OCI-M1 (cell line): ENCODE measurements at regions not wholly inside any gene's neighbourhood (a gene's known extent, or its start where the extent isn't known, plus 50 kb on each side); places are given as distances from the start of the nearest gene placed in this dataset.

ENCODE experiments used
- DNase-seq: peaks from one replicate; lab custom pipeline; 2025; lab: John Stamatoyannopoulos, UW

DNA sequence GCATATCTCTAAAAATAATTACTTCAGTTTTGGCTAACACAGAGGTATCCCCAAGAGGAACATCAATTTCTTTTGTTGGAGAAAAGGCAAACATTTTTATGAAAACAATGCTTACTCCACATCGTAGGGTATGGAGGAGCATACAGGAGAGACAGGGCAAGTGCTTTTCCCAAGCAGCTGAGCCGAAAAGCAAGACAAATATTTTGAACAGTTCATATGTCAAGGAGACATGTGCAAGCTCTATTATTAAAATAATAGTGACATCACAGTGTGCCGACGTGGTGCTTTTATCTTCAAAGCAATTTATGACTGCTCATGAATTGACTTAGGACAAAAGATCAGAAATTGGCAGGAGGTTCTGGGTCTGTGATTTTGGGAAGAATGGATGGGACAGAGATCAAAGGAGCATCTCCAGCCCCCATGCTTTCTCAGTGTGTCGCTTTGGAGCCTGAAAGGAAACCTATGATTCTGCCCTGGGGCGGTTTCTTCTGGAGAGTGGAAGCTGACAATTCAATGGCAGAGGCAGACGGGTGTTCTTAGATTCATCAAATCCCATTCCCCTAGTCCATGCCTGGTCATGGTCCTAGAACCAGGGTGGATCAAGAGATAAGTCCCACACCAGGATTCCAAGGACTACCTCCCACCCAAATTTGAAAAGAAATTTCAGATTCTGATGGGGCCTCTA lies 97.1 kb downstream of the JCAD start:
- DNase-seq: no peak

DNA sequence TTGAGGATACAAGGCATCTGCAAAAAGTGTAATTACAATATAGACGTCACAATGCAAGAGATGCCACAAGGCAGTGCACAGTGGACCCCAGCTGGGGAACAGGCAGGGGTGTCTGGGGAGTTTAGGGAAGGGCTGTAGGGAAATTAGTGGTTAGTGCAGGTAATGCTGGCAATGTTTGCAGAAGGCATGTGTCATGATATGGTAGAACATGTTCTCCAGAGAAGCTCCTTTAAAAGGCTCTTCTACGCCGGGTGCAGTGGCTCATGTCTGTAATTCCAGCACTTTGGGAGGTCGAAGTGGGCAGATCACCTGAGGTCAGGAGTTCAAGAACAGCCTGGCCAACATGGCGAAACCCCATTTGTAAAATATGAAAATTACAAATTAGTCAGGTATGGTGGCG lies 98.0 kb downstream of the JCAD start:
- no peak for DNase-seq

DNA sequence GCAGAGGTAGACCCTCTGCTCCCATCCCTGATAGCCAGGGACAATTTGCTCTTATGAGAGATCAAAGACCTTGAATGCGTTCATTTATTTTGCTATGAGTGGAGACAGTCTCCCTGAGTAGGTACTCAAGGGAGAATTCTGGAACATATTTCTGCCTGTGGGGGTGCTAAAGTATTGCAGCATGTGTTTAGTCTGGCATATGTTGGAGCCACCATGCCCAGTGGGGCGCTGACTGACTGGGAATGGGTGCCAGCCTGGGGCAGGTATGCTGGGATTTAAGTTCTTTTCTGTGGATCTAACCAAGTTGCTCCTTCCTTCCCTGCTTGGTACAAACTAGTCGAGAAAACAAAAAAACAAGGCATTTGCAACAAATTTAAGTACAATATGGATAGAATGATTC lies 99.1 kb downstream of the JCAD start:
- DNase-seq: no peak

DNA sequence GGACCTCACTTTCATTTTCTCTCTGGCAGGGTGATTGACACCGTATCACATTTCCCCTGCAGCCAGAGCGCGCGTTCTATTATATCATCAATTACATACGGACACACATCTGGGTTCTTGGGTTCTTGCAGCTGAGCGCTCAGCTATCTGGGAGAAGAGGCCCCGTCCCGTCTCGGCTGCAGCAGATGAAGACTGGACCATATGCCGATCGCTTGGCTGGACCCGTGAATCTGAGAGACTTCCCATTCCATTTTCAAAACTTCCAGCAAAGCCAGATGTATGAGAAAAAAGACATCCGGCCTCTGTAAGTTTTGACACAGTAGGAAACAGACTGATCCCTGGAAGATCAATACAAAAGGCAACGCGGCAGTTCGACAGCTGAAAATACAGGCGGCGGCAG lies 99.8 kb downstream of the JCAD start:
- no peak for DNase-seq

DNA sequence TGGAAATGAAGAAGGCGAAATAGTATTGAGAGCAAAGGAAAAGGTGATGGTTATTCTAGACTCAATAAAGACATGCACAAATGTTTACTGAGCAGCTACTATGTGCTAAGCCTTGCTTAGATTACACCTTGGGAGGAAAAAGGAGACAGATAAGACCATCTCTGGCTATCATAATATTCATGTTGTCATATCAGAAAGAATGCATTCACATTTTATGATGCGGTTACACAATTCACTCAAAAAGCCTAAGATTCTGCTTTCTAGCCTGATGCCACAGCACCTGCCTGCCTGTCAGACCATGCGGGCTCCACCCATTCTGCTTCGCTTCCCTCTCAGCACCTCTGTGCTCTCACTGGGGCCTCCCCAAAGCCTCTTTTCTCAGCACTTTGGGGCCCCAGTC lies 100.9 kb downstream of the JCAD start:
- DNase-seq: no peak

DNA sequence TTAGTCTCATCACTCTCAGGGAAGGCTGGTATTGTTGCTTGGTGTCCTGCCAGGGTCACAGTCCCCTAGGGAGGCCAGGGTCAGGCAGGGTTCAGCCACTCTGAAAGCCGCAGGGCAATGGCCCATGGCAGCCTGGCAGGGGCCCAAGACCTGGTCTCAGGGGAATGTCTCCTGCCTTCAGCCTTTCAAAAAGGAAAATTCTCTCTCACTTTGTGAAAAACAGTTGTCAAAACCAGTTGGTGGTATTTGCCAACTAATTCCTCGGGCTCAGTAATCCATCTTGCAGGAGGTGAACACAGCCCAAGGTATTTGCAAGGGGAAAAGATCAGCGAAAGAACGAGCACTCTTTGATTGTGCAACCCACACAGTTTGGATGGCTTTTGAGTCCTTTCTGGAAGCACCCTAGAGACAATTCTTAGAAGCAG lies 101.5 kb downstream of the JCAD start:
- DNase-seq: no peak

DNA sequence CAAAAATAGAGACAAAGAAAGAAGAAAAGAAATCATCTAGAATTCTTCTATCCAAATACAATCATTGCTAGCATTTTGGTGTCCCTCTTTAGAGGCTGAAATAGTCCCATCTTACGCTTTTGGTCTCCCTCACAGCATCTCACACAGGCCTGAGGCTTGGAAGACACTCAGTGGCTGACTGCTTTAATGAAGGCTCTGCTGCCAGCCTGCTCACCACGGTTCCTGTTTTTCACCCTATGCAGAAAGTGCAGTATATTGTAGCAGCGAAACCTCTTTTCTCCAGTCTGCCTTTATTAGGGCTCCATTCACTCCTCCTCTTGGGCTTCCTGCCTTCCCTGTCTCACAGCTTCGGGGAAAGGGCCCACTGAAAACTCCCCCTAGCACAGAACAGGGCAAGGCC lies 102.2 kb downstream of the JCAD start:
- no peak for DNase-seq

DNA sequence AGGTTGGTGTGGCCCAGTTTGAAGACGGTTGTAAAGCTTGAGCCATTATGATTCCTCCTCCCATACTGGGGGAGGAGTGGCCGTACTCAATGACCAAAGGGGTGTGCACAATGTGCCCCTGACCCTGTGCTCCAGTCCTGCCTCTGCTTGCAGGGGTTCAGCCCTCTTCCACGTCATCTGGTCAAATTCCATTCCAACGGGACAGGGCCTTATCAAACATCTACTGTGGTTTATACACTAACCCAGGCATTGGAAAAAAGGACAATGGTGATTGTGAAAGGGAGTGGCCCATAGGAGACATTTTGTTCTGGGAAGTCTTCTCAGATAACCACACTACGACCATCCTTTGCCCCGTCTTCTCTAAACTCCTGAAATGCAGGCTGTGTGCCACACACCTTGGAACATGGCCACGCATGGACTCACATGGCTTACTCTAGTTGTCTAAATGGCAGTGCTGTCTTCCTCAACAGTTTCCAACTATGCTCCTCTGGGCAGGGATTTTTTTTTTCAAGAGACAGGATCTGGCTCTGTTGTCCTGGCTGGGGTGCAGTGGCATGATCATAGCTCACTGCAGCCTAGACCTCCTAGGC lies 103.0 kb downstream of the JCAD start:
- DNase-seq: no peak

DNA sequence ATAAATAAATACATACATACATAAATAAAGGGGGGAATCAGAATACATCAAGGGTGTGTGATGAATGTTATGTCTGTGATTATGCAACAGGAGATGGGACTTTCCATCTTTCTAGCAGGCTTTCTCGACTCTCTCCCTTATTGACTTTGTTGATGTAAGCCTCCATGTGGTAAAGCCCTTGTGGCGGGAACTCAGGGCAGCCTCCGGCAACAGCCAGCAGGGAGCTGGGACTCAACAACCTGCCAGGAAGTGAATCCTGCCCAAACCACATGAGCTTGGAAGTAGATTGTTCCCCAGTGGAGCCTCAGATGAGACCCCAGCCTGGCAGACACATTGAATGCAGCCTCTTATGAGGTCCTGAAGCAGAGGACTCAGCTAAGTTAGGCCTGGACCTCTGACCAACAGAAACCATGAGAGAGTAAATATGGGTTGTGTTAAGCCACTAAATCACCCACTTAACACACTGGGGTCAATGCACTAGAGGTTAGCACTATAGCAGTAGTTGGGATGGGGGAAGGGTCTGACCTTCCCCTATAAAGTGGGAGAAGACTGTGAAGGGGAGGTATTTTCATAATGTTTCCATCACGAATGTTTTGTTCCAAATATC lies 104.0 kb downstream of the JCAD start:
- no peak for DNase-seq

DNA sequence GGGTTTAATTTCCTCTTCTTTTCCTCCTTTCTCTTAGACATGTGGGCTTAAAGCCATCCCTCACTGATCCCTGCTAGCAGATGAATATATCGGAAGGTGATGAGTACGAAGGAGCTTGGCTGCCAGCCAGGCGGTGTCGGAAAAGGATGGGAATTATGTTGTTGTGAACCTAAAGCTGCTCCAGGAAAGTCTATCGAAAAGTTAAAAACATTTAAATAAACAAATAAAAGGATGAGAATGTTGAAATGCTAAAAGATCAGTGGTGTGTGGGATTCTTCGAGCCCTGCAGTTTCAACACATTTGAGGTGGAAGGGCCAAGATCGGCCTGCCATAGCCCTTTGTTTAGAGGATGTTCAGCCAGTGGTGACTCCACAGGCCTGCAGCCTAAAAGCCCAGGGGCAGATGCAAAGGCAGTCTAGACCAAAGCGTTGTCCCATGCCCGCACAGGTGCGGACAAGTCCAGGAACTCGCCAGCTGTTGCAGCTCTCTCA lies 107.9 kb downstream of the JCAD start:
- DNase-seq: no peak

DNA sequence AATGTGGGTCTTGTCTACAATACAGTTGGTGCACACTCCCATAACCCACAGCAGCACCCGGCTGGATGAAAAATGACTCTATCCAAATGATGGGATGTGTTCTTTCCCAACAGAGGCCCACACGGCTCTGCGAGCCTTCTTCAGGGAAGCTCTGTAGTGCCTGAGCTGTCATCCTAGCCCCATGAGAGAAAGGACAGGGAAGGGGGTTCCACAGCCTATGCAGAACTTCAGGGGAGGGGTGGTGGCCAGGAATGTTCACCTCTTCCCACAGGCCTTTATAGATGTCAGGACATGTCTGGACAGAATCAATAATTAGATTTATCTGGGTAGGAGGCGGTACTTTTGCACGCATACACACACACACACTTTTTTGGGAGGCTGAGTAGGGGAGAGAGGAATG lies 109.0 kb downstream of the JCAD start:
- DNase-seq: no peak

DNA sequence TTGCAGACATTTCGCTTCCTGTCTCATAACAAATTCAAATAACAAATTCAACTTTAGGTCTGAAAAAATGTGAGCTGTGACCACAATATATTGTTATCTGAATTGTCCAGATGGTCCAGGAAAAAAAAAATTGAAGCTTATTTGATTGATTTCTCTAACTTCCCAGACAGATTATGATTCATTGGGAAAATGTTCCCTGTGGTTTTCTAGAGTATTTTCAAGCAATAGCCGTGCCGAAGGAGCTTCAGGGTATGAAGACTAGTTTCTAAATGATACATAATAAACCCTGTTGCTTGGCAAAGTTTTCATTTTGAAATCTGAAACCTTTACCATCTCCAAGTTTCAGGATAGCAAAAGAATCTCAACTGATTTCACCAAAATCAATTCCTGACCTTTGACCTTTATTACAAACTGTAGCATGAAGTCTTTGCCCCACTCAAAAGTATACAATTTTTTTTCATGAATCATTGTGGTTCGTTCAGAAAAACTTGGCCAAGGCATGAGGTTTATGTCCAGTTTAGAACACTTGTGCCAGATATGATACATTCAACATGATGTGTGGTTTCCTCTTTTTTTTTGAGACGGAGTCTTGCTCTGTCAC lies 109.9 kb downstream of the JCAD start:
- DNase-seq: peak; percentile 53

DNA sequence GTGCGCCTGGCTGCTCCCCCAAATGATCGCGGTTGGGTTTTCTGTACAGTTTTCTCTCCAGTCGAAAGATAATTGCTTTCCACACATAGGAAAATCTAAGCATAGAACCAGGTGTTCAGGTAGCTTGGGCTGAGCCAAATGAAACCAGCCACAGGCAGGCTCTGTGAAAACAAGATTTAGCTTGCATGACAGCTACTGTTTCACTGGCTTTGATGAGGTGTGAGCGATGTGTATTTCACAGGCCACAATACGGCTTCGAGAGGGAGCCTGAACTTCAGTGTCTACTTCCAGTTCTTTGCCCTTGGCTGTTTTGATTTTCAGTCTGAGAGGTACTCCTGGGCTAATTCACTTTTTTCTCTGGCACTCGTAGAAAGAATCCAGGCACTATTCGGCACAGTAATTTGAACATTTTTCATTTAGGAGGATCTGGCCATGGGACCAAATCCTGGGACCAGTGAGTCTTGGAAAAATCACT lies 110.5 kb downstream of the JCAD start:
- DNase-seq: no peak

DNA sequence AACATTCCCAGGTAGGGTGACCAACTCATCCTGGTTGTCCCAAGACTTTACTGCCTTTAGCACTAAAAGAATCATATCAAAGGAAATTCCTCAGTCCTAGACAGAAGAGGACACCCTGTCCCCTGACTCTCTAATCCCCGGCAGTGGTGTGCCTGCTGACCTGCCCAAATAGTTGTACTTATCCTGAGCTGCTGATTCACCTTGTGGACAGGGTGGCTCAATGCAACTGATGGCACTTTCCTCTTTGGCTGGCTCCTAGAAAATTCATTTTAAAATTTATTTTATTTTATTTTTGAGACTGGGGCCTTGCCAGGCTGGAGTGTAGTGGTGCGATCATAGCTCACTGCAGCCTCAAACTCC lies 111.7 kb downstream of the JCAD start:
- DNase-seq: no peak

DNA sequence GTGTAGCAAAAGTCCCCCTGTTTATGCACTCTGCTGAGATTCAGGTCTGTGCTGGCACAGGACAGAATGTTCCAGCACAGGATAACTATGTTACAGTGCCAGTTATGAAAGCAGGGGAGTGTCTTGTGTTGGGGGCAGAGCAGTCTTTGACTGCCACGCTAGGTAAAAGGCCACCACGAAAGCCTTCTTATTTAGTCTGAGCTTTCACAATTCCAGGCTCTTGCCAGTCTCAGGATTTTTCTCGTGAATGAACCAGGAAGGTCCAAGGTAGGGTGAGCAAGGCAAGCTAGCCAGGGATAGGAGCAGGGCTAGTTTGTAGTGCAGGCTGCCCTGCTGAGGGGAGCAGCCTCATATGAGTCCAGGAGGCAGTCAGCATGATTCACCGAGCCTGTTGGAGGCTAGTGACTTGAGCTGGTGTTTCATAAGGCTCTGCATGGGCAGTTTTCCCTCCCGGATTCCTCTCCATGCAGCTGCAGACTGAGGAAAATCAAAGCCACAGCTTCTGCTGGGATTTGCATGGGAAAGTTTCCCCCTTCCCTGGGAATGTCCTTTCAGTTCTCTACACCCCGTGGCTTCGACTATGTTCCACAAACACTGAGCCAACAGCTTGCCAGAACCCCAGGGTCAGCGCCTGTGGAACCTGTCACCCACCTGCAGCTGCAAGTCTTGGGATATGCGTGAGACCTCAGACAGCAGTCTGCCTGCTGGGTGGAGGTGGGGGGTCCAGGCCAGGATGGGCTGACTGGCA lies 112.3 kb downstream of the JCAD start:
- no peak for DNase-seq

DNA sequence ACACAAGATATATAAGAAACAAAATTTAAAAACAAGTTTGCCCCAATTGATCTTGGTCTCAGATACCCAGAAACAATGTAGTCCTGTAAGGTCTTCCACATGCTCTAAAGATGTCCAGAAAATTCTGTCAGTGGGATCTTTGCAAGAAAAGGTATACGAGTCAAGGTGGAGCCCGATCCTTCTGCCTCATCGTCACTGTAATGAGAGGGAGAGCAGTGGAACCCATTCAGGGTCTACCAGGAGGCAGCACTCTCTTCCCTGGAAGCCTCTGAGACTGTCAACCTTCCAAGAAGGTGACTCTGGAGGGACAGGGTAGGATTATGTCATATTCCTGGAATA lies 112.8 kb downstream of the JCAD start:
- no peak for DNase-seq

DNA sequence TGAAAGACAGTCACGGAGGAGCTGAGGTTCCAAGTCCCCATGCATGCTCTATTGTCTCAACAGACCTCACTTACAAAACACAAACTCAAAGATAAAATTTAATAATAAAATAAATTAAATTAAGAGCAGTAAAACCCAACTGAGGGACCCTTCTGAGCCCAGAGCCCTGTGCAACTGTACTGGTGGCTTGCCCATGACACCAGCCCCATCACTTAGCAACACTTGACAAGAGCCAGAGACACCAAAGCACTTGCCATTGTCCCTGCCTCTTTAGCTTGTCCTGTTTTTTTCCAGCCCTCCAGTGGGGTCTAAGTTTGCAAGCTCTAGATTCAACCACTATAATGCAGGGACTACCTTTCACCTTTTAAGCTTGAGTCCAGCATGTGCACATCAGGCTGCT lies 117.9 kb downstream of the JCAD start:
- no peak for DNase-seq

DNA sequence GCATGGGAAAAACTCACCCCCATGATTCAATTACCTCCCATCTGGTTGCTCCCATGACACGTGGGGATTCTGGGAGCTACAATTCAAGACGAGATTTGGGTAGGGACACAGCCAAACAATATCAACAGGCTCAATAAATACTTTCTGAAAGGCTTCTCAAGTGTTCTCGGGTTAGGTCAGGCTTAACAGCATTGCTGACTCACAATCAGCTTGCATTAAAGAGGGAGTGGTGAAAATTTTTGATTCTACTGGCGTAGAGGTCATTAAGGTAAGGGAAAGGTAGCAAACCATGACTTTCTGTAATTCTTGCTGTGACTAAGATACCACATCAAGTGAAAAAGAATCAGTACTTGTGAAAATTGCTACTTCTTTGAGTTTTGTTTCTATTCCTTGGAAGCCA lies 126.4 kb downstream of the JCAD start:
- no peak for DNase-seq

DNA sequence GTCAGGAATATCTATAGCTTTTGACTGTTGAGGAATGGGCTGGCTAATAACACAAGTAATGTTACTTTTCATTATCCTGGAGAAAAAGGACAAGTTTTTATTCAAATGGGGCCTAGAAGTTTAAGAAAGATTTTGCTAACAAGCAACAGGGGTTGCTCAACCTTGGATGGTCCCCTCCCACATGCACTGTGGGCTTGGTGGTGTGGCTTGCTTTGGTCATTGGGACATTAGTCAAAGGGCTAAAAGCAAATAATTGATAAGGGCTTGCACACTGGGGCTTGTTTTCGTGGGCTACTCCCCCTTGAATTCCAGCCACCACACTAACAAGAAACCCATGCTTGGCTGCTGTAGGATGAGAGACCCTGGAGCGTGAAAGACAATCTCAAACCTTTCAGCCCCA lies 127.6 kb downstream of the JCAD start:
- DNase-seq: no peak

DNA sequence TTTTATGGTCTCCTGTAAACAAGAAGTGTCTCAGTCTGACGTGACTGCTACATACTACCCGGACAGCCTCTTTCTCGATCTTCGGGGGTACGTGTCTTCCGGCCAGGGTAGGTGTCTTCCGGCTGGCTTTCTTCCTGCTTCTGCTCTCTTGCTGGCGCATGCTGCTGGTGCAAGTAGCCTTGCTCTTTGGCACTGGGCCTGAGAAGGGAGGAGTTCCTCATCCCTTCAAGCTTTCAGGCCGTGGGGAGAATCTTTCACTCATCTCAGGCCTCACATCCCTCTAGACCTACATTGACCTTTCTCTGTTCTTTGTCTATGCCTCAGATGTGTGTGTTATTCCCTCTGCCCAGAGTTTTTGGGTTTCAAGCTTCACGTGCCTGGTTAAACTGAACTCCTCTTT lies 130.4 kb downstream of the JCAD start:
- DNase-seq: no peak

DNA sequence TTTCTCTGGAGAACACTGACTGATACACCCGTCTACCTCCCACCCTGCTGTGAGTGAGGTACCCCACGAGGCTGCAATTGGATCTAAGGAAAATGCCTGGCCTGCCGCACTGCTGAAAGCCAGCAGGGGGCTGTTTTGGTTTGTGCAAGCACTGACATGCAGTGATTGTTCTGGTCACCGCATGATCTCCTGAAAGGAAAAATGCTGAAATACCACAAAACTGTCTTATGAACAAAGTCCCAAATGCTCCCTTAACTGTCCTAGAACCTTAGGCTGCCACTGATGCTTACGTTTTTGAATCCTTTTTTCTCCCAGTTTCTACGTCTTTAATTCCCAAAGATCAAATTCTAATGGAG lies 132.7 kb downstream of the JCAD start:
- no peak for DNase-seq

DNA sequence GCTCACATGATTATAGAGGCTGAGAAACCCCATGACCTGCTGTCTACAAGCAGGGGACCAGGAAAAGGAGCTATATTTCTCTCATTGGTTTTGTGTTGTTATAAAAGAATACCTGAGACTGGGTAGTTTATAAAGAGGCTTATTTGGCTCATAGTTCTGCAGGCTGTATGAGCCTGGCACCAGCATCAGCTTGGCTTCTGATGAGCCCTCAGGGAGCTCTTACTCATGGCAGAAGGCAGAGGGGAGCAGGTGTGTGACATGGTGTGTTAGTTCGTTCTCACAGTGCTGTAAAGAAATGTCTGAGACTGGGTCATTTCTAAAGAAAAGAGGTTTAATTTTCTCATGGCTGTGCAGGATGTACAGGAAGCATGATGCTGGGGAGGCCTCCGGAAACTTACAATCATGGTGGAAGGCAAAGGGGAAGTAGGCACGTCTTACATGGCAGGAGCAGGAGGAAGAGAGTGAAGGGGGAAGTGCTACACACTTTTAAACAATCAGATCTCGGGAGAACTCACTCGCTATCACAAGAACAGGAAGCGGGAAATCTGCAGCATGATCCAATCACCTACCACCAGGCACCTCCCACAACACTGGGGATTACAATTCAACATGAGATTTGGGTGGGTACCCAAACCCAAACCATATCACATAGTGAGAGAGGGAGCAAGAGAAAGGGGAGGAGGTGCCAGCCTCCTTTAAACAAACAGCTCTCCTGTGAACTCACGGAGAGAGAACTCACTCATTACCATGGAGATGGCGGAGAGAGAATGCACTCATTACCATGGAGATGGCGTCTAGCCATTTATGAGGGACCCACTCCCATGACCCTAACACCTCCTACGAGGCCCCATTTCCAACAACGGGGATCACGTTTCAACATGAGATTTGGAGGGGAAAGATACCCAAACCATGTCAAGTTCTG lies 133.4 kb downstream of the JCAD start:
- DNase-seq: no peak
